ENCODE measurements at regions not wholly inside any gene's neighbourhood (a gene's known extent, or its start where the extent isn't known, plus 50 kb on each side); places are given as distances from the start of the nearest gene placed in this dataset.

- no peak for TF ChIP-seq POLR2A (IDR thresholded peaks at IDR 0.05)
- no peak for TF ChIP-seq CTCF (IDR thresholded peaks at IDR 0.05)
Observed at GRCh38 chr2:120547662-120548061, 188.0 kb upstream of the GLI2 start.
